Endodermal cell (in vitro differentiated cells): ENCODE measurements at regions not wholly inside any gene's neighbourhood (a gene's known extent, or its start where the extent isn't known, plus 50 kb on each side); places are given as distances from the start of the nearest gene placed in this dataset.

Source experiments
- DNase-seq: peaks from one replicate; pipeline ENCODE4 v3.0.0-alpha.2; 2017
- H3K27ac ChIP-seq: 2 replicates; pipeline ENCODE4 v1.5.1; 2013; ENCODE audit warnings: mild to moderate bottlenecking, low read depth, low read length, moderate library complexity
- H3K27me3 ChIP-seq: 2 replicates; pipeline ENCODE4 v1.6.1; 2013; ENCODE audit warnings: mild to moderate bottlenecking, low read length, moderate library complexity; ENCODE audit not compliant: insufficient read depth, control insufficient read depth, poor library complexity, severe bottlenecking
- H3K36me3 ChIP-seq: 2 replicates; pipeline ENCODE4 v1.7.0; 2013; ENCODE audit warnings: mild to moderate bottlenecking, low read length, moderate library complexity; ENCODE audit not compliant: control insufficient read depth, insufficient read depth
- H3K4me1 ChIP-seq: one replicate; pipeline ENCODE4 v1.7.0; 2013; ENCODE audit warnings: low read length; ENCODE audit not compliant: control insufficient read depth, insufficient read depth
- H3K4me3 ChIP-seq: 2 replicates; pipeline ENCODE4 v1.5.1; 2013; ENCODE audit warnings: mild to moderate bottlenecking, low read length, moderate library complexity
- H3K9ac ChIP-seq: 2 replicates; pipeline ENCODE4 v1.6.1; 2013; ENCODE audit warnings: mild to moderate bottlenecking, low read length, moderate library complexity; ENCODE audit not compliant: poor library complexity, severe bottlenecking; ENCODE audit errors: extremely low read depth
- H3K9me3 ChIP-seq: 2 replicates; pipeline ENCODE4 v1.6.1; 2013; ENCODE audit warnings: mild to moderate bottlenecking, low read length, moderate library complexity; ENCODE audit not compliant: control insufficient read depth
- H3K27ac Mint-ChIP-seq: 2 replicates; pipeline ENCODE4 v1.8.0; 2020; ENCODE audit warnings: mixed read lengths
- H3K27me3 Mint-ChIP-seq: 2 replicates; pipeline ENCODE4 v1.8.0; 2021; ENCODE audit warnings: mild to moderate bottlenecking, mixed read lengths; ENCODE audit not compliant: insufficient read depth
- H3K36me3 Mint-ChIP-seq: 2 replicates; pipeline ENCODE4 v1.8.0; 2020; ENCODE audit warnings: low read depth, mixed read lengths
- H3K4me1 Mint-ChIP-seq: 2 replicates; pipeline ENCODE4 v1.8.0; 2020; ENCODE audit warnings: mixed read lengths
- H3K4me3 Mint-ChIP-seq: 2 replicates; pipeline ENCODE4 v1.8.0; 2020; ENCODE audit warnings: mild to moderate bottlenecking, moderate library complexity, mixed read lengths
- H3K9me3 Mint-ChIP-seq: 2 replicates; pipeline ENCODE4 v1.8.0; 2020; ENCODE audit warnings: mild to moderate bottlenecking, mixed read lengths
- CTCF ChIP-seq: fragments of 200-600 bp; sonication (generic); conservative IDR thresholded peaks from 2 replicates; pipeline ENCODE4 v1.5.0; 2021; ENCODE audit warnings: antibody characterized with exemption, mild to moderate bottlenecking
- WGBS, 2 experiments: methylation state at CpG; one replicate each; pipeline versions ENCODE4 v1.1.5 to v1.1.7; 2013; ENCODE audit warnings: missing lambda C conversion rate in 2 of 2, mixed read lengths in 1 of 2; ENCODE audit not compliant: insufficient coverage in 1 of 2, insufficient read length in 1 of 2; 5-methylcytosine and 5-hydroxymethylcytosine counted together

GRCh38 chr5:120329095-120329494 lies 135.0 kb upstream of the PRR16 start:
- Histone ChIP-seq H3K27ac (no peak overlapping the region), H3K27me3 (no peaks in the 10 kb centered on the region), H3K4me3 (no peak overlapping the region), H3K36me3 (no peaks in the 10 kb centered on the region), H3K4me1 (no peaks in the 10 kb centered on the region), H3K9ac (no peak overlapping the region), H3K9me3 (peaks cover 6% of the 10 kb centered on the region)
- Mint-ChIP-seq H3K9me3 (peaks cover 9% of the 10 kb centered on the region), H3K36me3 (no peaks in the 10 kb centered on the region), H3K4me3 (no peak overlapping the region), H3K4me1 (no peaks in the 10 kb centered on the region), H3K27ac (no peak overlapping the region), H3K27me3 (no peaks in the 10 kb centered on the region)
- DNase-seq, result no peak
- no peak for TF ChIP-seq CTCF
- WGBS, 2 experiments, result 89 to 100% methylated on average over 1 to 2 of the region's 2 CpGs

- no peak overlapping the region for H3K27ac ChIP-seq
- H3K36me3 Mint-ChIP-seq, result no peaks in the 10 kb centered on the region
- no peaks in the 10 kb centered on the region for H3K4me1 Mint-ChIP-seq
- H3K9ac ChIP-seq, result no peak overlapping the region
- H3K36me3 ChIP-seq, result no peaks in the 10 kb centered on the region
- peaks cover 6% of the 10 kb centered on the region for H3K9me3 ChIP-seq
- no peaks in the 10 kb centered on the region for H3K27me3 Mint-ChIP-seq
- 89 to 100% methylated on average over 1 of the region's 1 CpG for WGBS, 2 experiments
- H3K4me3 ChIP-seq, result no peak overlapping the region
- H3K27ac Mint-ChIP-seq, result no peak overlapping the region
- no peak for DNase-seq
- no peak for TF ChIP-seq CTCF
- H3K4me1 ChIP-seq, result no peaks in the 10 kb centered on the region
- no peaks in the 10 kb centered on the region for H3K27me3 ChIP-seq
- peaks cover 7% of the 10 kb centered on the region for H3K9me3 Mint-ChIP-seq
- H3K4me3 Mint-ChIP-seq, result no peak overlapping the region
Observed at GRCh38 chr5:120330558-120330957, 133.5 kb upstream of the PRR16 start.

GRCh38 chr5:120344181-120344580 lies 119.9 kb upstream of the PRR16 start:
- no peaks in the 10 kb centered on the region for H3K9me3 ChIP-seq
- no peaks in the 10 kb centered on the region for H3K27me3 ChIP-seq
- no peak overlapping the region for H3K9ac ChIP-seq
- Mint-ChIP-seq H3K36me3 (no peaks in the 10 kb centered on the region), H3K27me3 (no peaks in the 10 kb centered on the region), H3K4me3 (no peak overlapping the region), H3K4me1 (no peaks in the 10 kb centered on the region), H3K27ac (no peak overlapping the region), H3K9me3 (no peaks in the 10 kb centered on the region)
- no peak overlapping the region for H3K27ac ChIP-seq
- no peak for DNase-seq
- H3K4me3 ChIP-seq, result no peak overlapping the region
- WGBS, 2 experiments, result 89 to 100% methylated on average over 1 to 4 of the region's 4 CpGs
- H3K36me3 ChIP-seq, result no peaks in the 10 kb centered on the region
- no peaks in the 10 kb centered on the region for H3K4me1 ChIP-seq
- TF ChIP-seq CTCF, result no peak
